Ovary (tissue), 3 donors: ENCODE measurements at regions not wholly inside any gene's neighbourhood (a gene's known extent, or its start where the extent isn't known, plus 50 kb on each side); places are given as distances from the start of the nearest gene placed in this dataset.

Experiments
- CTCF ChIP-seq, 3 donors: fragments of 450-650 bp in 2 of 3; fragments of 200-600 bp in 1 of 3; IDR thresholded peaks; one replicate each; pipeline versions ENCODE4 v1.5.1 to v1.8.0; 2016 to 2022; ENCODE audit warnings: antibody characterized with exemption in 3 of 3, mild to moderate bottlenecking in 1 of 3
- EP300 ChIP-seq: sonication (generic); formaldehyde crosslinking; IDR thresholded peaks from one replicate; pipeline ENCODE4 v1.6.1; 2017; ENCODE audit warnings: antibody characterized with exemption
- donor health status: DM: no; HTN: no; CAD: no.

GRCh38 chr2:239805043-239805329 is 220.2 kb downstream of the NDUFA10 start:
- TF ChIP-seq CTCF (IDR thresholded peaks at IDR 0.05), result no peak
- no peak for TF ChIP-seq EP300
